Common myeloid progenitor, CD34-positive (primary cell): ENCODE measurements at regions not wholly inside any gene's neighbourhood (a gene's known extent, or its start where the extent isn't known, plus 50 kb on each side); places are given as distances from the start of the nearest gene placed in this dataset.

Experiments used
- CTCF ChIA-PET: fragments of 350-600 bp; sonication (Branson Sonifier 250); formaldehyde crosslinking; loops from one replicate; lab custom pipeline; 2021; ENCODE audit warnings: antibody characterized with exemption; lab: Charles Lee
- POLR2A ChIA-PET: fragments of 350-600 bp; sonication (Branson Sonifier 250); formaldehyde crosslinking; loops from one replicate; lab custom pipeline; 2021; ENCODE audit warnings: antibody characterized with exemption; lab: Charles Lee
- DNase-seq, 3 donors: peaks; one replicate each; pipeline versions ENCODE4 v3.0.0 to v3.0.0-alpha.2; 2013
- H3K27ac ChIP-seq, 2 experiments: 1 replicate in 1 of 2; 2 replicates in 1 of 2; pipeline ENCODE4 v1.7.0; 2013; ENCODE audit warnings: inconsistent platforms in 2 of 2, low read length in 2 of 2, mild to moderate bottlenecking in 2 of 2, low read depth in 1 of 2, moderate library complexity in 1 of 2; ENCODE audit not compliant: severe bottlenecking in 2 of 2, insufficient read depth in 1 of 2, poor library complexity in 1 of 2
- H3K27me3 ChIP-seq, 5 experiments: replicated peaks in 2 of 5; 1 replicate in 3 of 5; 2 replicates in 2 of 5; pipeline versions ENCODE4 v1.6.1 to v1.7.0; 2013; ENCODE audit warnings: low read length in 4 of 5, mild to moderate bottlenecking in 2 of 5, moderate library complexity in 2 of 5, inconsistent platforms in 1 of 5; ENCODE audit not compliant: insufficient read depth in 5 of 5, control insufficient read depth in 4 of 5
- H3K36me3 ChIP-seq, 4 experiments: 1 replicate in 2 of 4; 2 replicates in 2 of 4; pipeline versions ENCODE4 v1.6.1 to v1.7.0; 2013; ENCODE audit warnings: low read length in 3 of 4, control low read depth in 1 of 4, mild to moderate bottlenecking in 1 of 4; ENCODE audit not compliant: control insufficient read depth in 4 of 4, insufficient read depth in 4 of 4
- H3K4me1 ChIP-seq, 4 experiments: 1 replicate in 3 of 4; 2 replicates in 1 of 4; pipeline versions ENCODE4 v1.6.1 to v1.7.1; 2013; ENCODE audit warnings: low read length in 3 of 4, mild to moderate bottlenecking in 3 of 4, control low read depth in 1 of 4, inconsistent platforms in 1 of 4, moderate library complexity in 1 of 4; ENCODE audit not compliant: control insufficient read depth in 4 of 4, insufficient read depth in 4 of 4; ENCODE audit errors: control extremely low read depth in 1 of 4
- H3K4me3 ChIP-seq, 7 experiments: 1 replicate in 4 of 7; 2 replicates in 3 of 7; pipeline versions ENCODE4 v1.5.1 to v1.7.0; 2013; ENCODE audit warnings: mild to moderate bottlenecking in 7 of 7, low read length in 6 of 7, moderate library complexity in 6 of 7, inconsistent platforms in 2 of 7, low read depth in 2 of 7, control low read depth in 1 of 7; ENCODE audit not compliant: insufficient read depth in 4 of 7, control insufficient read depth in 1 of 7; ENCODE audit errors: extremely low read depth in 1 of 7
- H3K9me3 ChIP-seq, 5 experiments: 1 replicate in 4 of 5; 2 replicates in 1 of 5; pipeline versions ENCODE4 v1.6.1 to v1.7.1; 2013; ENCODE audit warnings: low read length in 4 of 5, mild to moderate bottlenecking in 2 of 5, inconsistent platforms in 1 of 5, low read depth in 1 of 5, moderate library complexity in 1 of 5; ENCODE audit not compliant: control insufficient read depth in 4 of 5, insufficient read depth in 2 of 5; ENCODE audit errors: control extremely low read depth in 1 of 5
- WGBS: methylation state at CpG from one replicate; pipeline ENCODE4 v1.1.5; 2013; ENCODE audit not compliant: insufficient coverage; 5-methylcytosine and 5-hydroxymethylcytosine counted together

DNA sequence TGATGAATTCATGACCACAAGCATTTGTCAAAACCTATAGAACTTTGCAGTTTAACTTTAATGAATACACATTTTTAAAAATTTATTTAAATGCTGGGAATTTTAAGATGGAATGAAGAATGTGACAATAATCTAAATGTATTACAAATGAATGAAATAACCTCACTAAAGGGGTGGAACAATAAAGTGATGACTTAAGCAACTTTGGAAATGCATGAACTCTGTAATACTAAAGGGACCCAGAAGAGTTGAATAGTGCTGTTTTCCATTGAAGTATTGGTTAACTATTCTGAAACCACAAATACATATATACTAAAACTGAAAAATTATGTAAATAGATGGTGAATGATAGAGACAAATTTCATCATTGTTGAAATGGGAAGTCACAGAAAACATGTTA is 1395.1 kb downstream of the NCAM2 start:
- no peak for DNase-seq
- Histone ChIP-seq H3K36me3 (no peaks in the 10 kb centered on the region), H3K27ac (no peak overlapping the region), H3K27me3 (no peaks in the 10 kb centered on the region), H3K4me1 (no peaks in the 10 kb centered on the region), H3K9me3 (no peaks in the 10 kb centered on the region), H3K4me3 (no peak overlapping the region)
- ChIA-PET POLR2A (no interaction called here), CTCF (no interaction called here)

DNA sequence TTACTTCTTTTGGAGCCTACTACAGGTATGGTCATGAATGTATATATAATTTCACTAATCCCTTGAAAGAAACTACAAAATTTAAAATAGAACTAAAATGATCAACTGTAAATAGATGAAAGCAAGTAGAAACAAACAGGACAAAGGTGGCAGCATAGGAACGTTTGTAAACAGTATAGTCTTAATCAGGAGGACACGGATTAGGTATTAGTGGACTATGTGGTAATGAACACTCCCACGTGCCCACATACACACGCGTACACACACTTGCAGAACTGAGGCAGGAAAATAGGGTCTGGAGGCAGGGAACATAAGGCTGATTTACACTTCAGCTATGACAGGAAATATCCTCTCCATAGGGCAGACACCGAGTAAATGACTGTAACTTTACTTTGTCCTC is 1397.8 kb downstream of the NCAM2 start:
- no peaks in the 10 kb centered on the region for H3K27me3 ChIP-seq
- no peak overlapping the region for H3K4me3 ChIP-seq
- no peaks in the 10 kb centered on the region for H3K9me3 ChIP-seq
- 95% methylated on average over 4 of the region's 6 CpGs for WGBS
- H3K4me1 ChIP-seq: no peaks in the 10 kb centered on the region
- no peak overlapping the region for H3K27ac ChIP-seq
- no peak for DNase-seq
- H3K36me3 ChIP-seq: no peaks in the 10 kb centered on the region
- CTCF ChIA-PET: no interaction called here
- POLR2A ChIA-PET: no interaction called here

DNA sequence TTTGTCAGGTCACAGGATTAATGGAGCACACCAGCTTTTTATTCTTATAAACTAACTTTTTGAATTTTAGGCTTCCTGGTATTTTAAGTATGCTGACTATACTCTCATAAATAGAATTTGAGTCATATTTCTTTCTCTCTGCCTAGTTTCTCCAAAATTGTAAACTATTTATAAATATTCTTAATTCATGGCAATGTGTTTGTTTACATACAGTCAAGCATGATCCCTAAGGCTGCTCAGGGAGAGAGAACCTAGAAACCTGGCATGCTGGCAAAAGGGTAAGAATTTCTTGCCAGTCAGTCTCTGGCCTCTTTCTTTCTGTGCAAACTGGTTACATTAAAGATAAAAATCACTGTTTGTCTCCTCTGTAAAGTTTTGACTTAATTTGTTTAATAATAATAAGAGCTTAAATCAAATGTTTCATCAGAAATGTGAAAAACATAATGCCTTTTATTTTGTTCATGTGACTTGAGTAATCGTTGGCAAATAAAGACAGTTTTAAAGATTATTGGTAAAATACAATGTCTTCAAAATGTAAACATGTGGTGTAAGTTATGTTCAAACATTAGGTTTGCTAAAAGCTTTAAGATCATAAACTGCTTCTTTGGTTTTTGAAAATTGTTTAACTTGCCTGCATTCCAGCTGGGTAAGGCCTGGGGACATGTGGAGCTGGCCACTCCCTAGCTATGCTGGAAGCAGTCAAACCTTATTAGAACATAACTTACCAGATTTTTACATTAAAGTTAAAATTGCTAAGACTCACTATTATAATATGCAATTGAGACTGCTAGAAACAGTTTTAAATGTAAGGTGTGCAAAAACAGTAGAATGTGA is 1401.7 kb downstream of the NCAM2 start:
- DNase-seq: no peak
- H3K9me3 ChIP-seq: no peaks in the 10 kb centered on the region
- no peaks in the 10 kb centered on the region for H3K4me1 ChIP-seq
- 100% methylated on average over 1 of the region's 1 CpG for WGBS
- no peaks in the 10 kb centered on the region for H3K27me3 ChIP-seq
- ChIA-PET CTCF (no interaction called here), POLR2A (no interaction called here)
- H3K27ac ChIP-seq: no peak overlapping the region
- H3K4me3 ChIP-seq: no peak overlapping the region
- H3K36me3 ChIP-seq: no peaks in the 10 kb centered on the region

DNA sequence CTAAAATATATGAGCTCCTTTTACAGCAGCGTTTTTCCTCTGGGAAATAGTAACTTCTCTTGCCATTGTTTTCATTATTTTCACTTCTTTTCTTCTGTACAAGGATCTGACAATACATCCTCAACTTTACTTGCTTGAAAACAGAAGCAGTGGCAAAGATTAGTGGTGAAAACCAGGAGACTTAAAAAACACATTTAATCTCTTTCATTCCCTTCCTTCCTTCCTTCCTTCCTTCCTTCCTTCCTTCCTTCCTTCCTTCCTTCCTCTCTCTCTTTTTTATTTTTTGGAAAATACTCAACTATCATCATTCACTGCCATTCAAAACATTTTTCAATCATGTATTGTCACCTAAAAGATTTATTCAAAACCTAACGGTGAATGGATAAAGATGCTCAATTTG is 1411.4 kb downstream of the NCAM2 start:
- no peak for DNase-seq
- no peaks in the 10 kb centered on the region for H3K4me1 ChIP-seq
- H3K27me3 ChIP-seq: no peaks in the 10 kb centered on the region
- 17% methylated on average over 1 of the region's 2 CpGs for WGBS
- H3K9me3 ChIP-seq: no peaks in the 10 kb centered on the region
- no peaks in the 10 kb centered on the region for H3K36me3 ChIP-seq
- CTCF ChIA-PET: no interaction called here
- no peak overlapping the region for H3K4me3 ChIP-seq
- H3K27ac ChIP-seq: no peak overlapping the region
- POLR2A ChIA-PET: no interaction called here

DNA sequence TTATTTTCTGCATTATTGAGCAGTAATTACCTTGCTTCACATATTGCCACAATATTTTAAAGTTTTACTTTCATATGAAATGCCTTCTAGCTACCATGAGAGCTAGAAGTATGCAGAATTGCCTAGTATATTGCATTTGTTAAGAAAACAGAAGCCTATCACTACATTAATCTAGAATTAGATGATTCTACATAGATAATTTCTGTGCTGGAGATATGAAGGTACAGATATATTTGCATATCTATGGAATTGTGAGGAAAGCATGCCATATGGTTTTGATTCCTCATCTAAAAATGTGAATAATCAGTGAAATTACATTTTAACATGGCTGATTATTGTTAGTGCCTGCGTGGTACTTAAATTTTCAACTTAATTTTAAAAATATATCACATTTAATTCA is 1418.3 kb downstream of the NCAM2 start:
- WGBS: no CpG with 5 or more reads among the region's 1 CpG
- Histone ChIP-seq H3K36me3 (no peaks in the 10 kb centered on the region), H3K9me3 (no peaks in the 10 kb centered on the region), H3K4me1 (peaks cover 0 to 8% (median 7%) of the 10 kb centered on the region in 4 experiments), H3K27ac (no peak overlapping the region), H3K27me3 (no peaks in the 10 kb centered on the region), H3K4me3 (no peak overlapping the region)
- ChIA-PET POLR2A (no interaction called here), CTCF (no interaction called here)
- no peak for DNase-seq

DNA sequence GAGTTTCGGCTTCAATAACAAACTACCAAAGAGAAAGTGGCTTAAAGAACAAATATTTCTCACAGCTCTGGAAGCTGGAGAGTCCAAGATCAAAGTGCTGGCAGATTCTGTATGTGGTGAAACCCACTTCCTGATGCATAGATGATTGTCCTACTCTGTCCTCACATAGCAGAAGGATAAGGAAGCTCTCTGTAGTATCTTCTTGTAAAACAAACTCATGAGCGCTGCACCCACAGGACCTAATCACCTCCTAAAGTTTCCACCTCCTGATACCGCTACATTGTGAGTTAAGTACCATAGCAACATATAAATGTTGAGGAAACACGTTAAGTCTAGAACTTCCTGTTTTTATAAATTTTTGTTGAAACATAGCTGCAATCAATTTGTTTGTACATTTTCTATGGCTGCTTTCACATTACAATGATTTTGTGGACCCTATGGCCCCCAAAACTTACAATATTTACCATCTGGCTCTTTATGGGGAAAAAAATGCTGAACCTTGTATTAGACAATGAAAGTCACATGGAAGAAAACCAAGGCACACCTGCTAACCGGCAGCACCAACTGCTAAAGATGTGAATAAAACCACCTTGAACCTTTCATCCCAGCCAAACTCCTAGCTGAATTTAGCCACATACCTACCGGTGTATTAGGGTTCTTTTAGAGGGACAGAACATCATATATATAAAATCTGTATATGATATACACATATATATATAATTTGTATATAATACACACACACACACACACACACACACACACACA is 1423.4 kb downstream of the NCAM2 start:
- WGBS: 0% methylated on average over 2 of the region's 6 CpGs

DNA sequence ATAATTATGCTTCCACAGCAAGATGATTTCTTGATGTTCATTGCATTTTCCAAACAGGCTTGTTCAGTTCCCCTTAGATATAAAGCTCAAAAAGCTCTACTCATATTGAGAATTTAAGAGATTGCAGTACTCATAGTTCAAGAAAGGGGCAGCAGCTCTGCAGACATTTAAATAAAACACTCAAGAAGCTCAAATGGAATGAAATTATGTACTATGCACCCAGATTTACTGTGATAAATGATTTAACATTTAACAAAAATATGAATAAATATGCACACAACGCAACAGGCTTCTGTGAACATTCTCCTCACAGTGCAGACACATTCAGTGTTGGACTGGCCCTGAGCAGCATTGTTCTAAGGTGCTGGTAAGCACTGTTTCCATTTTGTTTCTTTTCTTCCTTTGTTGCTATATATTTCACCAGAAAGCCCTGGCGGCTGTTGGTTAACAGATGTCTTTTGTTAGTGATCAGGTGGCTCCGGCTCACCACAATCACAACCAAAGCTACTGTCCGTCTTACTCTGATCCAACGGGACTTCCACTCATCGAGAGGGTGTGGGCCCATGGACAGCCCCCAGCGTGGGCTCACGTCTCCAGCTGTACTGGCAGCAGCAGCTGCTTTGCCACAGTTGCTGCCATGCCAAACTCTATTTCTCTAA is 1440.3 kb downstream of the NCAM2 start:
- peak in 2 of 3 donors; percentile 20 to 30 for DNase-seq
- Histone ChIP-seq H3K9me3 (peaks cover 0 to 2% (median 0%) of the 10 kb centered on the region in 5 experiments), H3K4me3 (no peak overlapping the region), H3K36me3 (no peaks in the 10 kb centered on the region), H3K4me1 (peaks cover 0 to 4% (median under 1%) of the 10 kb centered on the region in 4 experiments), H3K27ac (no peak overlapping the region), H3K27me3 (no peaks in the 10 kb centered on the region)
- WGBS: 96% methylated on average over 5 of the region's 8 CpGs
- POLR2A ChIA-PET: no interaction called here
- CTCF ChIA-PET: no interaction called here

More for the DNA sequence above, 1423.4 kb downstream of the NCAM2 start:
- H3K9me3 ChIP-seq: no peaks in the 10 kb centered on the region
- H3K36me3 ChIP-seq: no peaks in the 10 kb centered on the region
- H3K4me3 ChIP-seq: peak overlapping the region in 4 of 7 experiments; percentile 17 to 51 (median 46)
- DNase-seq: peak; percentile 83 to 98 (median 96)
- no peaks in the 10 kb centered on the region for H3K27me3 ChIP-seq
- H3K27ac ChIP-seq: peak overlapping the region; percentile 71 to 87
- CTCF ChIA-PET: no interaction called here
- peaks cover 3 to 14% (median 8%) of the 10 kb centered on the region in 4 experiments for H3K4me1 ChIP-seq
- POLR2A ChIA-PET: no interaction called here
